ENCODE measurements at regions not wholly inside any gene's neighbourhood (a gene's known extent, or its start where the extent isn't known, plus 50 kb on each side); places are given as distances from the start of the nearest gene placed in this dataset.

GRCh38 chr4:65126200-65126599 lies 544.1 kb downstream of the EPHA5 start:
- no peak overlapping the region for H3K27ac ChIP-seq
- no peak for TF ChIP-seq CTCF (conservative IDR thresholded peaks at IDR 0.05)

- no peak for TF ChIP-seq CTCF (conservative IDR thresholded peaks at IDR 0.05)
- H3K27ac ChIP-seq, result no peak overlapping the region
These were observed 550.0 kb downstream of the EPHA5 start for GRCh38 chr4:65120287-65120686.

GRCh38 chr4:65102419-65102818 lies 567.9 kb downstream of the EPHA5 start:
- TF ChIP-seq CTCF (conservative IDR thresholded peaks at IDR 0.05), result no peak
- H3K27ac ChIP-seq, result no peak overlapping the region

- TF ChIP-seq CTCF (conservative IDR thresholded peaks at IDR 0.05), result no peak
- no peak overlapping the region for H3K27ac ChIP-seq
These were observed 573.7 kb downstream of the EPHA5 start for GRCh38 chr4:65096630-65097029.

- no peak overlapping the region for H3K27ac ChIP-seq
- TF ChIP-seq CTCF (conservative IDR thresholded peaks at IDR 0.05), result peak; percentile 73
These were observed 580.6 kb downstream of the EPHA5 start for GRCh38 chr4:65089666-65090065.

- H3K27ac ChIP-seq, result no peak overlapping the region
- TF ChIP-seq CTCF (conservative IDR thresholded peaks at IDR 0.05), result no peak
These were observed 587.2 kb downstream of the EPHA5 start for GRCh38 chr4:65083076-65083475.

- no peak for TF ChIP-seq CTCF (conservative IDR thresholded peaks at IDR 0.05)
- H3K27ac ChIP-seq, result no peak overlapping the region
These were observed 598.7 kb downstream of the EPHA5 start for GRCh38 chr4:65071564-65071963.

- no peak for TF ChIP-seq CTCF (conservative IDR thresholded peaks at IDR 0.05)
- H3K27ac ChIP-seq, result no peak overlapping the region
These were observed 601.1 kb downstream of the EPHA5 start for GRCh38 chr4:65069177-65069576.

Measured in VCaP (cell line).